HG03097 (cell line): ENCODE measurements at regions not wholly inside any gene's neighbourhood (a gene's known extent, or its start where the extent isn't known, plus 50 kb on each side); places are given as distances from the start of the nearest gene placed in this dataset.

Source experiments
- ATAC-seq: cut with Tn5 transposase; IDR thresholded peaks from one replicate; pipeline ENCODE4 v1.9.1; 2021; ENCODE audit not compliant: unreplicated experiment, low FRiP score

DNA sequence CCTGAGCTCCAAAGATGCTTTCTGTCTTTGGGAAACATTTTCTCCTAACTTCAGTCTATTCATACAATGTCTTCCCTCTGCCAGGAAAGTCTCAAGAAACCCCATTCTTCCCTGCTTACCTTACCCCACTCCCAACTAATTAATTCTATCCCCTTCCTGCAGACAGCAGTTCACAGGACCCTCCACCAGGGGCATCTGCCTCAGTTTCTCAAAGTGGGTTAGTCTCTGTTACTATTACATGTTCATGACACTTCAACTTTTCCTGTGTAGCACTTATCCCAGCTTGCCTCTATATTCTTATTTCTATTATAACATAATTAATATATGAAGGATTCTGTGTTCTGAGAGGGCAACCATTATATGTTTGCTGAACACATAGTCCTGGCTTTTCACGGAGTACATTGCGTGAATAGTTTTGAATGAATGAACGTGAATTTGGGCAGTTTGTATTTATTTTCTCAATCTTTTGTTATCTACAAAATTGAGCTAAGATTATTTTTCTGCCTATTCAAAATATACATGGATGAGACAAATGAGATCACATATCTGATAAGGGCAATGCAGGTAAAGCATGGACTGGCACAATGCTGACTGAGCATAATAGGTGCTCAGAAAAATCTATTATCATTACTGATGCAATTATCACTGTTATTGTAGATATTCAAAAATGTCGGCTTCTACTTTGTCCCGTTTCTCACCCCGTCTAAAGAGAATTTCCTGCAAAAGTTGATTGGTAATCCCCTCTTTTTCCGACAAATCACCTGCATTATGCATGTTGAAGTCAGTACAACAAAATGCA is 341.1 kb downstream of the BRINP1 start:
- ATAC-seq = no peak

- no peak for ATAC-seq
Observed at GRCh38 chr9:119029886-119030285, 339.3 kb downstream of the BRINP1 start.

DNA sequence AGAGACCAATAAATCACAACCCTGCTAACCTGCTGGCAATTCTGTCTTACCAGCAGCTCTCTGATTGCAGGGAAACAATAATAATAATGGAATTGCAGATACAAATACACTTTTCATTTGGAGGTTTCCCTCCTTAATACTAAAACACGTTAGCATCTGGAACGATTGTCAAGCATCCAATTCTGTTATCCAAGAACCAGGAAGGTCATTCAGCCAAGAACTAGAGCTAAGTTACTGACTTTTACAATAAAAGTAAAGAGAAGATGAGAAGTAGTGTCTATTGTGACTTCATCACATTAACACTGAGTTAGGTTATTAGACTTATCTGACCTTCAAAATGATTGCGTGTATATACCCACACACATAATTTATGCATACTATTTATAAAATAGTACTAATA is 335.6 kb downstream of the BRINP1 start:
- no peak for ATAC-seq

GRCh38 chr9:119036969-119037368 is 332.3 kb downstream of the BRINP1 start:
- ATAC-seq = no peak

- ATAC-seq = no peak
Observed at GRCh38 chr9:119043996-119044395, 325.2 kb downstream of the BRINP1 start.

DNA sequence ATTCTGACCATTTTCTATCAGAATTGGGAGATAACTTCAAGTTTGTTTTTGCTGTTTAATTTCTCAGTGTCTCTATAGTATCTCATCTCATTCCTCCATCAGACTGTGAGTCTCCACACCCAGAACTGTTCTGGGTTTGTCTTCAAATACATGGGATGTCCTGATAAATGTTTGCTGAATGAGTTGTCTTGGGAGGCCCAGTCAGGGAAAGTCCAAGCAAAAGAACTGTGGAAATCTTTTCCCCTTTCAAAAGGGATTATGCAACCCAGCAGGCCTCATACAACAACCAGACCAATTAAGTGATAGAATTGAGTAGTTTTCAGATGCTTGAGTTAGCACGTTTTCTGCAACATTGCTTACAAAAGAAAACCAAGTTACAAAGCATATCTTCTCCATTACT is 324.4 kb downstream of the BRINP1 start:
- ATAC-seq = no peak

- no peak for ATAC-seq
Observed at GRCh38 chr9:119047513-119048307, 321.5 kb downstream of the BRINP1 start.

GRCh38 chr9:119050281-119050680 is 319.0 kb downstream of the BRINP1 start:
- no peak for ATAC-seq

GRCh38 chr9:119052339-119053030 is 316.8 kb downstream of the BRINP1 start:
- no peak for ATAC-seq

- no peak for ATAC-seq
Observed at GRCh38 chr9:119053070-119053469, 316.2 kb downstream of the BRINP1 start.

DNA sequence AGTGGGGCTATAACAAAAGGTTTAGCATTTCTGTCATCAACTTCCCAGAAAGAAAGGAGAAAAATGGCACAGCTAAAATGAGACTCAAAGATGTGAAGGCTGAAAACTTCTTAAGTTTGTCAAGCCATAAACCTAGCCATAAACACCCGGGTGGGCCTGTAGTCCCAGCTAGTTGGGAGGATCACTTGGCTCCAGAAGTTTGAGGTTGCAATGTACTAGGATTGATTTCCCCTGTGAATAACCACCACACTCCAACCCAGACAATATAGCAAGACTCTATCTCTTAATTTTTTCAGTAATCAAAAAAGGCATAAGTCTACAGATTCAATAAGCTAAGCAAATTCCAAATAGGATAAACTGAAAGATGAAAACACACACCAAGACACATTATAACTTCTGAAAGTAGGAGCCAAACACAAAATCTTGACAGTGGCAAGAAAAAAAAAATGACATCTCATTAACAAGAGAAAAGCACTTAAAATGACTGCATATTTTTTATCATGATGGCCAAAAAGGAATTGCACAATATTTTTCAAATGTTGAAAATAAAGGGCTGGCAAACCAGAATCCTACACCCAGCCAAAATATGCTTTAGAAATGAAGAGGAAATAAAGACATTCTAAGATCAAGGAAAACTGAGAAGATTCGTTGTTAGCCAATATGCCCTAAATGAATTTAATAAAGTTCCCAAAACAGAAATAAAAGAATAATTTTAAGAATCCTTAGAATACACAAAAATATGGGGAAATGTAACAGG is 308.4 kb downstream of the BRINP1 start:
- no peak for ATAC-seq

- ATAC-seq = no peak
Observed at GRCh38 chr9:119071636-119072035, 297.6 kb downstream of the BRINP1 start.

GRCh38 chr9:119074017-119074416 is 295.2 kb downstream of the BRINP1 start:
- ATAC-seq = peak; percentile 85

DNA sequence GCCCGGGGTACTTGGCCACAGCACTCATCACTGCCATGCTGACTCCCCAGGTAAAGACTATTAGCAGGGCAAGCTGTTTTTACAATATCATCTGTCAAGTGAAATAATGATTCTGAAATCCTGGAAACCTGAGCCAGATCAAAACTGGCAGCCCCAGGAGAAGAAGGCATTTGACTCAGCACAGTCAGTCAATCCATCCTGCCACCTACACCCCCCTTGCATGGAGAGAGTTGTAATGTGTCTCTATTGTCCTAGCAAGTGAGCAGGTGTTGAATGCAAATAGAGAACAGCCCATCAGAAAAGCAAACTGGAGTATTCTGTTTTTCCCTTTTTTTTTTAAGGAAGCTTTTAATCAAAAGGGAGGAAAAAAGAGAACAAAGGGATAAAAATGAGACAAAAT is 291.2 kb downstream of the BRINP1 start:
- ATAC-seq = no peak

DNA sequence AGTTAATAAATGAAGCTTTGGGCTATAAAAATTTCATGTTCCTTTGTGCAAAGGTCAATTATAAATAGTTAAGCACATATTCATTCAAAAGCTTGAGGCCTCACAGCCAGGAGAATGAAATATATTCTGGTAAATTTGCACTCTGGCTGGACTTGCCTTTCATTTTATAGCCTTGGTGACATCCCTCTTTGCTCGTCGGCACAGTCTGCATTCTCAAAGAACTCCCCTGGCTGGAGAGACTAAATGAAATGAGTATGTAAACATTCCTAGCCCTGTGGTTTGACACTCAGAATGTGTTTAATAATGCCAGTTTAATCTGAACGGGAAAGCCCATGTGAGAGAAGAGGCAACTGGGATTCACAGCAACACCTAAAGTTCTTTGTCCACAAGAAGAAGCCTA is 285.6 kb downstream of the BRINP1 start:
- no peak for ATAC-seq

DNA sequence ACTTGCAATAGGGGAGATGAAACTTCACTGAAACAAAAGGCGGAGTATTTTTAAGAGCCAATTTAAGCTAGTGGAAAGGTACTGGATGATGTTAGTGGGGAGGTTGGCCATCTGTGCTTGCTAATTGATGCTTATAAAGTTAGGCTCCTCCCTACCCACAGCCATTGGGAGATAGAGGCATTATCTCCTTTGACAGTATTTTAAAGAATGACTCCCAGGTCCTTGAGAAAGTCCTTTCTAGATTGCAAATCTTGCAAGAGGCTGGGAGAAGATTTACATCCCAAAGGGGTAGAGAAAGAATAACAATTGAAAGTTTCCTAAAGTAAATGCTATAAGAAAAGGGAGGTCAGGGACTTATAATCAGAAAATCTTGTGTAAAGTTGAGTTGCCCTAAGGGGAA is 282.6 kb downstream of the BRINP1 start:
- no peak for ATAC-seq

DNA sequence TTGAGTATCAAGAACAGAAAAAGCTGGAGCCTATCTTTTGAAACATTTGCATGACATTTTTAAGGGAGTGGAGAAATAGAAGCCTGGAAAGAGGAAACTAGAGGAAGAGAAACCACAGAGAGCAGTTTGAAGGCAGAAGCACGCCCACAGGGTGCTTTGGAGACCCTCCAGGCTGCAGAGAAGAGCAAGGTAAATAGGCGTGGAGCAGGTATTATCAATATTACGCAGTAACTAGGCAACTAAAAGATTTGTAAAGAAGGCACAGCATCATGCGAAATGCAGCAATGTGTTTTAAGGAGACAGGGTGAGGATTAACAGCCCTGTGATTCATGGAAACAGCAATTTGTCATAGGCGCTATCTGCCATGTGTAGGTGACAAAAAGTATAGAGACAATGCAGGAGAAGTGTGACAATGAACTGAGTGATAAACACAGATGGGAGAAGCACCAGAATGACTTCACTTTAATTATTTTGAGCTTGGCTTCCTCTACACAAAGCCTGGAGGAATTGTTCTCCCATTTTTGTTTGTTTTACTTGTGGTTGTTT is 281.2 kb downstream of the BRINP1 start:
- no peak for ATAC-seq

- no peak for ATAC-seq
Observed at GRCh38 chr9:119091074-119091473, 278.2 kb downstream of the BRINP1 start.

DNA sequence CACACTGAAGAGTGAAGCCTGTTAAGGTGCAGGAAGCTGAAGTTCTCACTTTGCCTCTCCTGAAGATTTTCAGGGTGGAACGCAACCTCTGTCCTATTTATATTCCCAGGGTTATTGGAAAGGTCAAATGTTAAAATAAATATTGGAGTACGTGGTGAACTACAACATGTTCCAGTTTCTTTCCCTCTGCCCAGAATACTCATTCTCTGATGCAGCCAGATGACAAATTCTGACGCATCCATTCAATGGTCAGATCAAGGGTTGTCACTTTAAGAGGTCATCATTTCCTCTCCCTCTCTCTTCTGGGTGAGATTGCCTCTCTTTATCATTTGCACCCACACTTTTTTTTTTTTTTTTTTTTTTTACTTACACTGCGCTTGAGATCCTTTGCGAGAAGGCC is 277.1 kb downstream of the BRINP1 start:
- no peak for ATAC-seq

DNA sequence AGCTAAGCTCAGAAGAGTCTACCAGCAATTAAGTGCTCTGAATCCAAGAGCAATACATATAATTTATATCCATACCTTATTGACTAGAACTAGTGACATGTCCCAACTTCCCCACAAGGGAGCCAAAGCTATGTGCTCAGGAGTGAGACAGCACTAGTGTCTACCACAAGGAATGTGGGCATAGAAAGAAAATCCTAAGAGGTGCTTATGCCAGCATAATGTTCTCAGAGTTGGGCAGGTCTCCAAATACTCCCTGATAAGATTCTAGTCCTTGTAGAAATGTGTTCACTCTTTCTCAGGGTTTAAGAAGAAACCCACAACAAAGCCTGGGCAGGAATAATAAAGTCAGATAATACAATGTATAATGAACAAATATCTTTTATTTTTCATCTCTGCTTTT is 275.1 kb downstream of the BRINP1 start:
- ATAC-seq = no peak
